HG02973 (cell line): ENCODE measurements at regions not wholly inside any gene's neighbourhood (a gene's known extent, or its start where the extent isn't known, plus 50 kb on each side); places are given as distances from the start of the nearest gene placed in this dataset.

Experiments used
- ATAC-seq: cut with Tn5 transposase; IDR thresholded peaks from one replicate; pipeline ENCODE4 v1.9.1; 2021; ENCODE audit warnings: moderate library complexity; ENCODE audit not compliant: unreplicated experiment

DNA sequence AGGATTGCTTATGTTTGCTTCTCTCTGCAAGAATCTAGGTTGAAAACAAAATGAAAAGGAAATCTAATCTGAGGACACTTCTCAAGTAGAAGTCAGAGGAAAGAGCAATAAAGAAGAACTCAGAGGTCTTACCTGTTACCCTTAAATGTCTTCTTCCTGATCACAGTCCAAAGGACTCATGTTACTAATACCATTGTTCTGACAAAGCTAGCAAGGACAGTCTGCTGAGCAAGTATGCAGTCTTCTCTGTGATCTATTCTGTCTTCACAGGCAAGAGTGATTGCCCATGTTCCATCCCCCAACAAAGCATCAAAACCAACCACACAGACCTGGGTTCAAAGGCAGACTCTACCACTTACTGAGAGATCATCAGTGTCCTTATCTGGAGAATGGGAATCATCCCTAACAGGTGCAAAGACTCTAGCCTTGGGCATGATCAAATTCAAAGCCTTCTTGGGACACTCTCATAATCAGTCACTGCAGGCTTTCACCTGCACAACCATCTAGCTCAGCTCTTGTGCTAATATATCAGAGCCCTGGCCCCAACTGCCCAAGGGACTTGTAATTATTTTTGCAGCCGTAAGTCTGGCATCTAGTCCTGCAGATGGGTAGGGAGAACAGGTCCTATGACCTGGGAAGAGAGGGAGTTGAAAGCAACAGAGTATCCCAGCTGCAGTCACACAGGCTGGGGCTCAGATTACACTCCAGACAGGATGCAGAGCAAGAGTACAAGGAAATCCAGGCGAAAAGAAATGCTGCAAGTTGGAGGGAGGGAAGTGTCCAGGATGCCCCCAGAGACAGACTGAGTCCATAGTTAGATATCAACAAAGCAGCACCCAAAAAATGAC is 97.9 kb upstream of the NUDT4 start:
- no peak for ATAC-seq

DNA sequence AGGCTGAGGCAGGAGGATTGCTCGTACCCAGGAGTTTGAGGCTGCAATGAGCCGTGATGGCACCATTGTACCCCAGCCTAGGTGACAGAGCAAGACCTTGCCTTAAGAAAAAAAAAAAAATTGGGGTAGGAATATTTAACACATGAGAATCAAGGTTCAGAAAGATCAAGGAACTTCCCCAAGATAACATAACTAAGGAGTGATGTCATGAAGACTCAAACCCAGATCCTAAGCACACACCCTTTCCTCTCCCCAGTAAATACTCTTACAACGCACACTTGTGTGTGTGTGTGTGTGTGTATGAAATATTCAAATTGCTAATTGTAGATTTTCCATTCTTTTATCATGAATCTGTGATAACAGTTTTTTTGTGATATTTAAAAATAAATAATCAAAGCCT is 90.6 kb upstream of the NUDT4 start:
- no peak for ATAC-seq

DNA sequence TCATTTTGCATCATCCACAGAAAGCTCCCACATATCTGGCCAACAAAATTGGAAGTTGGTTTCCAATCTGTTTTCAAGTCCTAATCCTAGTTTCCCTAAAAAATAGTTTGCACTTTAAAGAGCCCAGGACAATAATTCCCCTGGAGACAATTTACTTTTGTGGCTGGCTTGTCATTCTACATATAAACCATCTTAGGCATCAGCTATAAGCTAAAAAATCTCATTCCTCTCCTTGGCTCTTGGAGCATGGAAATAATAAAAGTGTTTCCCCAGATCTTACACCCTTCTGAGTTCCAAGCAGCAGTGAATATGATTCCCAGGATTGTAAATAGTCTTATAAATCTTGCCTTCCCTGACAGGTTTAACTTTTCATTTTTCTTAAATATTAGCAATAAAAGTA is 89.1 kb upstream of the NUDT4 start:
- ATAC-seq, result no peak

DNA sequence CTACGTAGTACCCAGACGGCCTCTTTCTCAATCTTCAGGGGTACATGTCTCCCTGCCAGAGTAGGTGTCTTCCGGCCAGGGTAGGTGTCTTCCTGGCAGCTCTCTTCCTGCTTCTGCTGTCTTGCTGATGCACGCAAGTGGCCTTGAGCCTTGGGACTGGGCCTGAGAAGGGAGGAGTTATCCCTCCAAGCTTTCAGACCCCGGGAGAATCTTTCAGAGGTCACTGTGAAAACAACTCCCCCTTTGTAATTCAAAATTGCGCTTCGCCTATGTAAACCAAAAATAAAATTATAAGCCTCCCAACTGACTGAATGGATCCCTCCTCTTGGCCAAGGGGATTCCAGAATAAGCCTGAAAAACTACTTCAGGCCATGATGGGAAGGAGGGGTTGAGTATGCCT is 87.3 kb upstream of the NUDT4 start:
- ATAC-seq, result no peak

DNA sequence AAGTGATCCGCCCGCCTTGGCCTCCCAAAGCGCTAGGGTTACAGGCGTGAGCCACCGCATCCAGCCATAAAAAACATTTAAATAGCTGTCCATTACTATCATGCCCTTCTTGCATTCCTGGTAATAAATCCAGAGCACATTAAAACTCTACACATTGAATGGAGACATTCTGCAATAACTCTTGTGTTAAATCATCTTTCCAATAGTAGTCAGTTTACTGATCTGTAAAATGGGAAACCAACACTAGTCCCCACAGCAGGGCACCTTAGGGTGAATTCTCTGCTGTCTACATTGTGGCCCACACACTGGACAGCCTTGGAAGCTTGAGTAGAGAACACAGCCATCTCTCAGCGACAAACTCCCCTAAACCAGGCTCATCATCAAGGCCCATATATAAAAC is 85.5 kb upstream of the NUDT4 start:
- no peak for ATAC-seq

DNA sequence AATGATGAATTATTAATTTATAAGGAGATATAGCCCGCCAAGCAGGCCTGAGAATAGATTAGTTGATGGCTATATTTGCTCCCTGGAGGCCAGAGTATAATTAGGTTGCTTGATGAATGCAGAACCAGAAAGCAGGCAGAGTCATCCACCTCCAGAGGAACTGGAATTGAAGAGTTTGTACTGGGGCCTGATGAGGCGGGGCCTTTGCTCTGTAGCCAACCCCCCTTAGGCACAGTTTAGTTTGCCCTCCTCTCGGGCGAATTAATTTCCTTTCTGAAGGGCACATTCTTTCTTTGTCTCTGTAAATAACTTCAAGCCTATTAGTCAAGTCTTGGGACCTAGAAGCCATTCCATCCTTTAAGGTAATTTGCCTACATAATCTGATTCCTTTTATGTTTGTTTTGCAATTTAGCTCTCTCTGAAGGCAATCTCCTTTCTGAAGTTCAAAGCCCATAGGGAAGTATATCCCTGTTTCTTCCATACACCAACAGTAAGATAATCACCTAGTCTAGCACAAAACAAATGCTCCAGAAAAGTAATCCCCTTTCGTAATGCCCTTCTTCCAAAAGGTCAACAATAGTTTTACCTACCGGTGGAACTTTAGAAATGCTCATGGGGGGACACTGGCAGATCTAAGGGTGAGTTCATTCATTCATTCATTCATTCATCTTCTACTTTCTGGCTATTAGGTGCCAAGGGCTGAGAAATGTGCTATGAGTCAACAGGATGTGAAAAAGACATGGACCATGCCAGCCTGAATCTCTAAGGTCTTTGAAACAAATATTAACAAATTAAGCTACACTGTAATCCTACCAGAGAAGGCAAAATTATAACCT is 84.8 kb upstream of the NUDT4 start:
- no peak for ATAC-seq

DNA sequence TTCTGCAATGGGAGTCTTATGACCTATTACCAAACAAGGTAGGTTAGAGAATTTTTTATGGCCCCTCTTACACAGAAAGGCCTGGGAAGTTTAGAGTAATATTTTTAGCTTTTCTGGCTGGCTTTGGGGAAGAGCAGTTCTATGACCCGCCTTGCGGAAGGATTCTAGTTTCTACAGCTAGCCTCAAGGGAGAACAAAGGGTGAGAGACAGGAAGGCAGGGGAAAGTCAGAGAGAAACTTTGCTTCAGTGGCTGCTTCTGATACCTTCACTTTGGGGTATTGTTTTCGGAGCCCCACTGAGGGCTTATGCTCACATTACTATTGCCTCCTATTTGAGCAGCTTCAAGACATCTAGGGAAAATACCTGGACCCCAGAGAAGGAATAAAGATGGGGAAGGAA is 80.7 kb upstream of the NUDT4 start:
- peak; percentile 92 for ATAC-seq

DNA sequence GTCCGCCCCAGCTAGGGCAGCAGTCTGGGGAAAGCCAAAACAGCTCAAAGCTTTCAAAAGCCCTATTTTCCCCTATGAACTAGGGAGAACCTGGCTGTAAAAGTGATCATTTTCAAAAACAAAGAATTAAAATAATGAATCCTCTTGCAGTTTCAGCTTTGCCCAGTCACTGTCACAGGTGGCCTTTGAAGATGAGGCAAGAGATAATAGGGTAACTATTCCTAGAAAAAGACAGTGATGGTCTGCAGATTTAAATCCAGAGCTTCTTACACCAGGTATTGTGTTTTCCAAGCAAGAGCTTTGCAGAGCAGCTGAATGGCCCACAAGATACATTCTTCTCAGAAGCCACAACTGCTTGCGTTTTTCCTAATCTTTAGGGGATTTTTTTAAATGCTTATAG is 80.2 kb upstream of the NUDT4 start:
- ATAC-seq, result no peak

DNA sequence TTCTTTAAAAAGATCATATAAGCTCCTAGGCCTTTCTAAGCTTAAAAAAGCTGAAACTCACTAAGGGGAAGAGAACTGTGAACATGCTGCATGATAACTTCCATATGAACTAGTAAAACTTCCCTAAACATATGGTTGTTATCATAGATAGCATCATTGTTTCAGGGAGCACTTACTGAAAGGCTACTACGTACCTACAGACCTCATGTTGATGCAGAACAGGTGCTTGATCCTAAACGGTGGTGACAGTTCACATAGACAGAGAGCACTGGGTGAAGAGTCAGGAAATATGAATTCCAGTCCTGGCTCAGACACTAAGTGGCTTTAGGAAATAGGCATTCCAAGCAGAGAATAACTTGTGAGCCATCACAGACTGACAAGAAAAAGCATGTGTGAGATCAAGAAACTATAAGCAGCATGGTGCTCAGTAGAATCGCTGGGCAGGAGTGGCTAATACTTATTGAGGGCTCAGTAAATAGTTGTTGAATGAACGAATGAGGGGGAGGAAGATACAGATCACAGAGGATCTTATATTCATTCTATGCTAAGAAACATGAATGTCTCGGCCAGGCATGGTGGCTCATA is 78.4 kb upstream of the NUDT4 start:
- ATAC-seq, result no peak

DNA sequence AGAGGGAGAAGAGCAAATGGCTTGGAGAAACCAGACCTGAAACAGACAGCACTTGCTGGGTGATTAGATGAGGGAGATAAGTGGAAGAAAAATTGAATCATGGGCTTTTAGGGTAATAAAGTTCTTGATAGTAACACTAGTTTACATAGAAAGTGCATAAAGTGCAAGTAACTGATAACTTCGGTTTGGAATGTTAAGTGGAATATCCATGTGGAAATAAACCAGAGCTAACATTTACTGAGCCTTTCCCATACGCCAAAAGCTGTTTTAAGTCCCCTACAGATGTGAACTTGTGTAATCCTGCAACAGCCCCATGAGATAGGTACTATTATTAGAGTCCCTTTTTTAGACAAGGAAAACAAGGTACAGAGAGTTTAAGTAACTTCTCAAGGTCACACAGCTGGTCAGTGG is 77.1 kb upstream of the NUDT4 start:
- ATAC-seq, result no peak

DNA sequence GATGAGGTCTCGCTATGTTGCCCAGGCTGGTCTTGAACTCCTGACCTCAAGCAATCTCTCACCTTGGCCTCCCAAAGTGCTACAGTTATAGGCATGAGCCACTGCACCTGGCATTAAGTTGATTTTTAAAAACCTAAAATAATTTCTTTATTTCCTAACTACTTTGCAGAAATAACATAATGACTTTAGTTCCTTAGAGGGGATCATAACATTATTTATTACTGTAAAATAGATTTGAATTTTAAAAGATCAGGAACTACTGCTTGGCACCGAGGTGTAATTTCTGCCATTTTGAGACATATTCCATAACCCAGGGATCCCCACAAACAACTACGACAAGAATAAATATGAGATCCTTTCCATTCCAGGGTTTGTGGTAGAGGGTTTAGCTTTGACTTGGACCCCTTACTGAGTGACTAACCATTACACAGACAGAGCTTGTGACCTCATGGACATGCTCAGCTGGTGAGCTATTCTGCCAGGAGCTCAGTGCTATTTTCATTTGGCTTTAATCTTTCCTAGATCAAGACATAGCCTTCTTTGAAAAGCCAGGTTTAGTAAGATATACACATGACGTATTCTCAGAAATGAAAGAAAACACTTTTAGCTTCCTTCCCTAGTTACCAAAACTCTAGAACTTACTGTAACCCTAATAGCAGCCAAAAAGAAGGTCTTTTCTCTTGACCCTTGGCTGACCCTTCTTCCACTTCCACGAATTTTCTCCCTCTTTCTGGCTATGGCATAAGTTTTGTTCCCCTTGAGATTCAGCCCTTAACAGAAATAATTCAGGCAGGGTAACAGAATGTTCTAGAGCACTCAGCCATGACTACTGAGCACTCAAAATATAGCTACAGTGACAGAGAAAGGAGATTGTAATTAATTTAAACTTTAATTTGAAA is 75.1 kb upstream of the NUDT4 start:
- no peak for ATAC-seq

DNA sequence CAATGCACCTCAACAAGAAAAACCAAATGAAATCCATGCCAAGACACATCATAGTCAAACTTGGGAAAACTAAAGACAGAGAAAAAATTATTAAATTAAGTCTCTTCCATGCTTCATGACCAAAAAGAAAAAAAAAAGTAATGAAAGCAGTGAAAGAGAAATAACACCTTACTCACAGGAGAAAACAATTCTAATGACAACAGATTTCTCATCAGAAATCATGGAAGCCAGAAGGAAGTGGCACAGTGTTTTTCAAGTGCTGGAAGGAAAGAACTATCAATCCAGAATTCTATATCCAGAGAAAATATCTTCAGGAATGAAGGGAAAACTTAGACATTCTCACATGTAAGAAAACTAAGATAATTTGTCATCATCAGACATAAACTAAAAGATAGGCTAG is 71.1 kb upstream of the NUDT4 start:
- ATAC-seq, result no peak

DNA sequence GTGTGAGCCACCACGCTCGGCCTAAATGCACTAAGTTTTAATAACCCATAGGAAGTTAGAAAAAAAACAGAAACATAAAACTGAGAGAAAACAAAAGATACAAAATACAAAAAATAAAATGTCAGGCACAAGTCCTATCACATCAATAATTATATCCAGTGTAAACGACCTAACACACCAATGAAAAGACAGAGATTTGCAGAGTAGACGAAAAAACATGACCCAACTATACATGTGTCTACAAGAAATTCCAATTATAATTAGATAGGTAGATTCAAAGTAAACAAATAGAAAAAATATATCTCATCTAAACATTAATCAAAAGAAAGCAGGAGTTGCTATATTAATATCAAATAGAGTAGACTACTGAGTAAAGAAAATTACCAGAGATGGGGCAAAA is 69.4 kb upstream of the NUDT4 start:
- ATAC-seq, result no peak

DNA sequence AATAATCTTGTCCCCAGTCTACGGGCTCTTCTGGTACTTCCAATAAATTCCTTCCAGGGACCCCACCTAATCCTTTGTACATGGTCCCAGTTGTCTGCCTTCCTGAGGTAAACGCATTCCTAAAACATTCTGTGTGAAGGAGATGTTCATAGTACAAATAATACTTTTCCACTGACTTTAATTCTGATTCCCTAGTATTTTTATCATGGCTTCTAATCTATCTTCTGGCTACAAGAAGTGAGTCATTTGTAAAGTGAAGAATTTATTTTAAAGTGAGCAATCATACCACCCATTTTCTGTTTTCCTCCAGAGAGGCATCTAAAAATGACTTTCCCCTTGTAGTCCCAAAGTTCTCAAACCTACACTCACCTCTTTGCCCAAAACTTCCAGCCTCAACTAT is 65.9 kb upstream of the NUDT4 start:
- no peak for ATAC-seq

DNA sequence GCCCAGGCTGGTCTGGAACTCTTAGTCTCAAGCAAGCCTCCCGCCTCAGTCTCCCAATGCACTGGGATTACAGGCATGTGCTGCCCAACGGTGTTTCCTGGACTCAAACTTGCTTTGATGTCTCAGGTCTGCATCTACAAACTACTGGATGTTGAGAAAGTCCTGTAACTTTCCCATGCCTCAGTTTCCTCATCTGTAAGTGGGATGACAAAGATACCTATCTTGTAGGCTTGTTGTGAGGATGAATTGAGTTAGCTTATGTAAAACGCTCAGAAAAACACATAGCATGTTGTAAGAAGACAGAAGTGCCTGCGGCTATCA is 63.6 kb upstream of the NUDT4 start:
- no peak for ATAC-seq

DNA sequence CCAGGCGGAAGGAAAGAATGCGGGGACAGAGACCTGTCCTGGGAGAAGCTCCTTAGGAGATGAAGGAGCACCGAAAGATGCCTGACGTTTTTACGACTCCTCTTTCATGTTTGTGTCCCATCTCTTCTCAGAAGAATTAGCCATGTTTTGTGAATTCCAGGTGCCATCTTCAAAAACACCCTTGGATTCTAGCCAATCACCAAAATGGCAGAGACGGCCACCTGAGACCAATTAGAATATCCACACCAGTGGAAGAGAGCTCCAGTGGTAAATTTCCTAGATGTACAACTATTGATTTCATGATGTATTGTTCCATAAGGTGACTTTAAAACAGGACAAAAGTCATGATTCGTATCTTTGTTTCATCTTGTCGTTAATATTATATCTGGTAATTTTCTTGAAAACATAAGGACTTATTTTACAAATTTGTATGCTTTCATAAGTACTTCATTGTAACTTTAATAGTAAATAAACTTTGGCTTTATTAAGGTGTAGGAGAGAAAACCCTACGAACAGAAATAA is 62.3 kb upstream of the NUDT4 start:
- no peak for ATAC-seq

DNA sequence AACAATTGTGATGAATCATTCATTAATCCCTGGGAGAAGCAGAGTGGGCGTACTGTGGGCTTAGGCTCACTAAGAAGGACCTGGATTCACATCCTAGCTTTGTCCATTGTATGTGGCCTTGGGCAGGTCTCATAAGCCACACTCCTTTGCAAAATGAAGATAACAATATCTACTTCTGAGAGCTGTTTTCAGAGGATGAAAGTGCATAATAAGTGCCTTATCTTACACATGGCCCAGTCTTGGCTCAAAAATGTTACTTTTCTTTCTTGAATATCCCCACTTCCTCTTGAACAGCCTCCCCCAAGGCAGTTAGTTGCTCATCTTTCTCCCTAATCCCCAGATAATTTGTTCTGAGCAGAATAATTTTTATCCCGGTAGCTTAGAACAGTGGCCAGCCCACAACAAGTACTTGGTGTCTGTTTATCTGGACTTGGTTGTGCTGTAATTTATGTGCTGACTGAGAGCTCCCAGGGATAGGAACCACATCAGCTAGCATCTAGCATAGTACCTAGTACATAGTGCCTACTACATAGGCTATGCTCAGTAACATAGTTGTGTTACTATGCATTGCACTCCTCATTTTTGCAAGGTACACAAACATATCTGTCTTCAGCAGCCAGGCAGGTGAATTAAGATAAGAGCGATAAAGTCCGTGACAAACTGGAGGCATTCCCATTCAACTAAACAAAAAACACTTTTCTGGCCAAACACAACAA is 61.7 kb upstream of the NUDT4 start:
- no peak for ATAC-seq

DNA sequence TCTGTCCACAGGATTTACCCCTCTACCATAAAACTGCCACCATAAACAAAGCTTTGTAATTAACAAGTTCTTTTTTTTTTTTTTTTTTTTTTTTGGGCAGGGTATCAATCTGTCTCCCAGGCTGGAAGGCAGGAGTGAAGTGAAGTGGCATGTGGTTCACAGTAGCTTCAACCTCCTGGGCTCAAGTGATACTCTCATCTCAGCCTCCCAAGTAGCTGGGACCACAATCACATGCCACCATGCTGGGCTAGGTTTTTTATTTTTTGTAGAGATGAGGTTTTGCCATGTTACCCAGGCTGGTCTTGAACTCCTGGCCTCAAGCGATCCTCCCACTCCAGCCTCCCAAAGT is 61.1 kb upstream of the NUDT4 start:
- ATAC-seq, result no peak

DNA sequence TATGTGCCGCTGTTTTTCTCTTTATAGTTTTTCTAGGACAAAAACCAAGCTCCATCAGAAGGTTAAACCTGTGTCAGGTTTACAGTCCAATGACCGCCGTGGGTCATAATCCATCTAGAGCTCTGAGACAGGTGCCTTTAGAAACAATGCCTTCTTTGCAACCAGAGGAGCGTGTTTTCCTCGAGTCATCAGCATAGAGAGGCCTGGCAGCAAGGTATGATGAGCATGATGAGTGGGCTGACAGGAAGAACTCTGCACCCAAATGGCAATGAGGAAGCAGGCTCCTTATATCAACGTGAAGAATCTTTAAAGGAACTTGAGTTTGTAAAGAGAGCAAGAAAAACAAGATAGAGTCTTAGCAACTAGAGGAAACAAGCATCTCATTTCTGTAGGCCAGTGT is 60.5 kb upstream of the NUDT4 start:
- no peak for ATAC-seq
